Esophagus (tissue), 2 donors: ENCODE measurements at regions not wholly inside any gene's neighbourhood (a gene's known extent, or its start where the extent isn't known, plus 50 kb on each side); places are given as distances from the start of the nearest gene placed in this dataset.

Experiments
- H3K27ac ChIP-seq, 2 donors: one replicate each; pipeline ENCODE4 v1.5.1; 2013; ENCODE audit warnings: low read depth in 2 of 2, mild to moderate bottlenecking in 2 of 2, inconsistent platforms in 1 of 2, low read length in 1 of 2, moderate library complexity in 1 of 2
- H3K27me3 ChIP-seq, 2 donors: one replicate each; pipeline ENCODE4 v1.6.1; 2013; ENCODE audit warnings: low read length in 2 of 2, control low read depth in 1 of 2, mild to moderate bottlenecking in 1 of 2; ENCODE audit not compliant: insufficient read depth in 2 of 2, control insufficient read depth in 1 of 2
- H3K36me3 ChIP-seq, 2 donors: one replicate each; pipeline ENCODE4 v1.6.1; 2013; ENCODE audit warnings: low read length in 1 of 2; ENCODE audit not compliant: control insufficient read depth in 2 of 2, insufficient read depth in 2 of 2
- H3K4me1 ChIP-seq, 2 donors: one replicate each; pipeline ENCODE4 v1.6.1; 2013; ENCODE audit warnings: low read length in 1 of 2; ENCODE audit not compliant: control insufficient read depth in 2 of 2, insufficient read depth in 2 of 2
- H3K4me3 ChIP-seq, 2 donors: one replicate each; pipeline ENCODE4 v1.5.1; 2013; ENCODE audit warnings: low read length in 2 of 2, mild to moderate bottlenecking in 2 of 2, low read depth in 1 of 2, moderate library complexity in 1 of 2
- H3K9me3 ChIP-seq, 2 donors: one replicate each; pipeline ENCODE4 v1.6.1; 2013; ENCODE audit warnings: mild to moderate bottlenecking in 2 of 2, low read depth in 1 of 2, low read length in 1 of 2, moderate library complexity in 1 of 2; ENCODE audit not compliant: control insufficient read depth in 2 of 2, insufficient read depth in 1 of 2
- WGBS, 2 donors: extraction: QIAGEN DNeasy Blood & Tissue Kit; methylation state at CpG; one replicate each; pipeline ENCODE4 v1.1.7; 2013; 5-methylcytosine and 5-hydroxymethylcytosine counted together
- donor health status: healthy with polysubstance abuse.
- donor health status: Bipolar disorder and iron deficiency.

- Histone ChIP-seq H3K9me3 (no peaks in the 10 kb centered on the region), H3K4me3 (no peak overlapping the region), H3K27ac (no peak overlapping the region), H3K27me3 (no peaks in the 10 kb centered on the region), H3K4me1 (no peaks in the 10 kb centered on the region), H3K36me3 (no peaks in the 10 kb centered on the region)
Measured at GRCh38 chr16:56140645-56141044, 50.6 kb upstream of the GNAO1 start.

DNA sequence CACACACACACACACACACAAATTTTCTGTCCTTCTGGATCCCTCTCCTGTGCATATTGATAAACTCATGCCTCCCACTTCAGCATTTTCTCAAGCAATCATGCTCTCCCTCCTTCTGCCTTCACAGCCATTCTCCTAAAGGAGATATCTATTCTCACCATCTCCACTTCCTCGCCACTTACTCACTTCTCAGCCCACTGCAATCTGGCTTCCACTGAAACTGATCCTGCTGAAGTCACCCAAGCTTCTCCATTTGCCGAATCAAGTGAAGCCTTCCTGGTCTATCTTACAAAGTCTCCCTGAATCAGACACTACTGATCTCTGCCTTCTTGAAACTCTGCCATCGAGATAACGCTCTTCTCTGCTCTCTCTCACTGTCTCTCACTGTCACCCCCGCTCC, 54.0 kb upstream of the GNAO1 start:
- WGBS, 2 donors, result 75 to 77% methylated on average over 5 of the region's 5 CpGs
- Histone ChIP-seq H3K27ac (no peak overlapping the region), H3K4me1 (no peaks in the 10 kb centered on the region), H3K27me3 (no peaks in the 10 kb centered on the region), H3K4me3 (no peak overlapping the region), H3K36me3 (no peaks in the 10 kb centered on the region), H3K9me3 (no peaks in the 10 kb centered on the region)

DNA sequence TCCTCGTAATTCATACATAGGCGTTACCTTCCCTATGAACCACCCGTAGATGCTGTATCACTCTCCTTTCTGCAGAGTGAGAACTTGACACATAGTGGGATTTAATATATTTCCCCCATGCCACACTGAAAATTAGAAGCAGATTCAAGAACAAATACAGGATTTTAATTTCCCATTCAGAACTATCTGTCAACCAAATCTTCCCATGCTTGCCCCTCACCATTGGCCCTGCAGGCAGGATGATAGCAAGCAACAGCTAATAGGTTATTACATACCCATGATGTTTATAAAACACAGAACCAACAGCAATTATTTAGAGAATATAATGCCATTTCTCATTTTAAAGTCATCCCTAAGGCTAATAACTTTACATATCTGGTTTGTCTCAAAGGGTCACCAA, 55.0 kb upstream of the GNAO1 start:
- WGBS, 2 donors, result 88% methylated on average over 3 of the region's 3 CpGs
- Histone ChIP-seq H3K36me3 (no peaks in the 10 kb centered on the region), H3K4me3 (no peak overlapping the region), H3K27ac (no peak overlapping the region), H3K27me3 (no peaks in the 10 kb centered on the region), H3K4me1 (no peaks in the 10 kb centered on the region), H3K9me3 (no peaks in the 10 kb centered on the region)

- Histone ChIP-seq H3K9me3 (no peaks in the 10 kb centered on the region), H3K36me3 (no peaks in the 10 kb centered on the region), H3K4me1 (no peaks in the 10 kb centered on the region), H3K27me3 (no peaks in the 10 kb centered on the region), H3K27ac (no peak overlapping the region), H3K4me3 (no peak overlapping the region)
- 63 to 67% methylated on average over 1 of the region's 1 CpG for WGBS, 2 donors
Measured at GRCh38 chr16:56134790-56135189, 56.5 kb upstream of the GNAO1 start.

GRCh38 chr16:56125922-56126321, 65.4 kb upstream of the GNAO1 start:
- Histone ChIP-seq H3K36me3 (no peaks in the 10 kb centered on the region), H3K9me3 (no peaks in the 10 kb centered on the region), H3K4me1 (no peaks in the 10 kb centered on the region), H3K27ac (no peak overlapping the region), H3K4me3 (no peak overlapping the region), H3K27me3 (peaks cover 0 to 2% of the 10 kb centered on the region in 2 donors)
- WGBS, 2 donors, result 92 to 97% methylated on average over 1 of the region's 1 CpG

DNA sequence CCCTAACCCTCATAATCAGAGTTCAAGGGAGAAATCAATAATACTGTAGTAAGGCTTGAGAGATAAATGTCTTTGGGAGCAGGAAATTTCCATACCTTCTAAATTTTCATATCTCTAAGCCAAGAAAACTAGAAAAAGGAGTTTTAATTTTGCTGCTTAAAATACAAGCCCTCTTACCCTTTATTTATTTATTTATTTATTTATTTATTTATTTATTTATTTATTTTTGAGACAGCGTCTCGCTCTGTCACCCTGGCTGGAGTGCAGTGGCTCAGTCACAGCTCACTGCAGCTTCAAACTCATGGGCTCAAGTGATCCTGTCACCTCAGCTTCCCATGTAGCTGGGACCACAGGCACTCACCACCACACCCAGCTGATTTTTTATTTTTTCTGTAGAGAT, 69.0 kb upstream of the GNAO1 start:
- no peaks in the 10 kb centered on the region for H3K36me3 ChIP-seq
- no peaks in the 10 kb centered on the region for H3K4me1 ChIP-seq
- peaks cover 0 to 2% of the 10 kb centered on the region in 2 donors for H3K27me3 ChIP-seq
- no peaks in the 10 kb centered on the region for H3K9me3 ChIP-seq
- 95 to 98% methylated on average over 2 of the region's 2 CpGs for WGBS, 2 donors
- no peak overlapping the region for H3K27ac ChIP-seq
- no peak overlapping the region for H3K4me3 ChIP-seq

GRCh38 chr16:56121156-56121500, 70.2 kb upstream of the GNAO1 start:
- Histone ChIP-seq H3K4me1 (no peaks in the 10 kb centered on the region), H3K27ac (no peak overlapping the region), H3K27me3 (peaks cover 0 to 2% of the 10 kb centered on the region in 2 donors), H3K9me3 (no peaks in the 10 kb centered on the region), H3K4me3 (no peak overlapping the region), H3K36me3 (no peaks in the 10 kb centered on the region)
- 89 to 92% methylated on average over 2 of the region's 2 CpGs for WGBS, 2 donors

GRCh38 chr16:56120447-56121155, 70.7 kb upstream of the GNAO1 start:
- Histone ChIP-seq H3K9me3 (no peaks in the 10 kb centered on the region), H3K27ac (no peak overlapping the region)
- WGBS, 2 donors, result 65 to 74% methylated on average over 3 of the region's 3 CpGs

DNA sequence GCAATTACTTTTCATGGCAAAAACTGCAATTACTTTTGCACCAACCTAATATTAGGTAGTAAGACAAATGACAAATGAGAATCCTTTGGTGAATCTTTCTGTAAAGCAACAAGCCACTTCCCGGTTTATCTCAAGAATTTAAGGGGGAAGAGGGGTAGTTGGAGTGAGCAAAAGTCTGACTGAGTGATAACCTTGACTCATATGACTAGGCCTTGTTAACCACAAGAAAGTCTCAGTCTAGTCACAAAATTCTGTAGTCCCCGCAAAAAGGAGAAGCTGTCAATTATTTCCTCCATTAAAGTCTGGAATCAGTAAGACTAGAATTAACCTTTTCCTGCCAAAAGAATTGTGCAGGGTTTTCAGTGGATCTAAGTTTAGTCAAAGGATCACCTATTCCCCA, 72.2 kb upstream of the GNAO1 start:
- Histone ChIP-seq H3K4me3 (no peak overlapping the region), H3K27ac (no peak overlapping the region), H3K27me3 (no peaks in the 10 kb centered on the region), H3K4me1 (no peaks in the 10 kb centered on the region), H3K36me3 (no peaks in the 10 kb centered on the region), H3K9me3 (no peaks in the 10 kb centered on the region)
- 63 to 67% methylated on average over 2 of the region's 2 CpGs for WGBS, 2 donors

More at GRCh38 chr16:56120447-56121155, 70.7 kb upstream of the GNAO1 start:
- no peaks in the 10 kb centered on the region for H3K4me1 ChIP-seq
- peaks cover 0 to under 1% of the 10 kb centered on the region in 2 donors for H3K27me3 ChIP-seq
- no peaks in the 10 kb centered on the region for H3K36me3 ChIP-seq
- no peak overlapping the region for H3K4me3 ChIP-seq

DNA sequence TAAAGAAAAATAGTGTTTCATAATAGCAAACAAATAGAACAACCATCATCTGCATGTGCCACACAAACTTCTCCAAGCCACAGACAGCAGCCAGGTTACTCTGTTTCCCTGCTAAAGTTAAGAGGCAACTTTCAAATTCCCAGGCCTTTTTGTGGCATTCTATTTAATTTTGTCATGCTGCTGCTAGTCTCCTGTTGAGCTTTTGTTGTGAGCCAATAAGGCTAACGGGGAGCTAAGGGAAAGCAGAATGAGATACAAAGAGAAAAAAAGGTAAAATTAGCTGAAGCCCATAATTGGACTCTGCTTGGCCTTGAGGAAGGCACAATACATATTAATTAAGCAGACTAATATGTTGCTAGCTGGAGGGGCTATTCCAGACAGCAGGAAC, 74.7 kb upstream of the GNAO1 start:
- no peak overlapping the region for H3K27ac ChIP-seq
- no peaks in the 10 kb centered on the region for H3K9me3 ChIP-seq
- no peak overlapping the region for H3K4me3 ChIP-seq
- H3K4me1 ChIP-seq, result no peaks in the 10 kb centered on the region
- 37 to 62% methylated on average over 1 of the region's 1 CpG for WGBS, 2 donors
- H3K36me3 ChIP-seq, result no peaks in the 10 kb centered on the region
- no peaks in the 10 kb centered on the region for H3K27me3 ChIP-seq
